AG04449 (cell line): ENCODE measurements at regions not wholly inside any gene's neighbourhood (a gene's known extent, or its start where the extent isn't known, plus 50 kb on each side); places are given as distances from the start of the nearest gene placed in this dataset.

Experiments
- CTCF ChIA-PET: fragments of 350-600 bp; formaldehyde crosslinking; extraction: SDS; loops from one replicate; lab custom pipeline; 2021; ENCODE audit warnings: antibody characterized with exemption; lab: Yijun Ruan, JAX
- POLR2A ChIA-PET: fragments of 400-600, 350-600 bp; formaldehyde crosslinking; extraction: SDS; loops from one replicate; lab custom pipeline; 2020; ENCODE audit warnings: antibody characterized with exemption, inconsistent platforms; lab: Yijun Ruan, JAX
- DNase-seq: peaks from one replicate; pipeline ENCODE4 v3.0.0-alpha.2; 2010; ENCODE audit warnings: low read depth, low spot score
- H3K4me3 ChIP-seq: 2 replicates; pipeline ENCODE4 v1.5.1; 2011; ENCODE audit warnings: low read depth, mild to moderate bottlenecking, control low read depth, low read length
- CTCF ChIP-seq: IDR thresholded peaks from one replicate; pipeline ENCODE4 v1.5.1; 2011; ENCODE audit warnings: mild to moderate bottlenecking, moderate library complexity, low read length, control low read depth, inconsistent platforms; ENCODE audit not compliant: insufficient read depth; ENCODE audit errors: missing control alignments

- no peak for TF ChIP-seq CTCF
- no peak overlapping the region for H3K4me3 ChIP-seq
- ChIA-PET CTCF (interaction anchor here (0.5 to 0.7 kb wide), 2 partner anchors 23 to 359 kb away, joined by 3 read pairs; no protein-coding TSS in a partner anchor), POLR2A (interaction anchor here (0.9 kb wide), 1 partner anchor 13 kb away, joined by 3 read pairs; no protein-coding TSS in a partner anchor)
- no peak for DNase-seq
Observed at GRCh38 chr18:22355598-22355997, 62.1 kb downstream of the CTAGE1 start.

GRCh38 chr18:22355069-22355468 is 62.6 kb downstream of the CTAGE1 start:
- H3K4me3 ChIP-seq = no peak overlapping the region
- CTCF ChIA-PET = interaction anchor here (0.5 to 0.7 kb wide), 2 partner anchors 23 to 360 kb away, joined by 3 read pairs; no protein-coding TSS in a partner anchor
- POLR2A ChIA-PET = interaction anchor here (0.9 kb wide), 1 partner anchor 12 kb away, joined by 3 read pairs; no protein-coding TSS in a partner anchor
- DNase-seq = no peak
- no peak for TF ChIP-seq CTCF

GRCh38 chr18:22349966-22350365 is 67.7 kb downstream of the CTAGE1 start:
- DNase-seq = no peak
- CTCF ChIA-PET = no interaction called here
- no peak for TF ChIP-seq CTCF
- no peak overlapping the region for H3K4me3 ChIP-seq
- POLR2A ChIA-PET = no interaction called here

GRCh38 chr18:22349317-22349898 is 68.3 kb downstream of the CTAGE1 start:
- peak overlapping the region; percentile 46 for H3K4me3 ChIP-seq
- no peak for DNase-seq
- ChIA-PET CTCF (no interaction called here), POLR2A (no interaction called here)
- no peak for TF ChIP-seq CTCF

GRCh38 chr18:22348521-22349316 is 69.0 kb downstream of the CTAGE1 start:
- TF ChIP-seq CTCF = no peak
- POLR2A ChIA-PET = interaction anchor here (1.4 kb wide), 1 partner anchor 8 kb away, joined by 4 read pairs; no protein-coding TSS in a partner anchor
- peak overlapping the region; percentile 46 for H3K4me3 ChIP-seq
- DNase-seq = peak; percentile 41
- CTCF ChIA-PET = no interaction called here
